Vagina (tissue), 2 donors: ENCODE measurements at regions not wholly inside any gene's neighbourhood (a gene's known extent, or its start where the extent isn't known, plus 50 kb on each side); places are given as distances from the start of the nearest gene placed in this dataset.

ENCODE experiments used
- DNase-seq, 2 donors: peaks; one replicate each; pipeline ENCODE4 v3.0.0-alpha.2; 2017; ENCODE audit errors: extremely low spot score in 2 of 2
- H3K27ac ChIP-seq: fragments of 200-600 bp; sonication (generic); one replicate; pipeline ENCODE4 v1.5.1; 2019
- H3K27me3 ChIP-seq: fragments of 200-600 bp; sonication (generic); one replicate; pipeline ENCODE4 v1.5.1; 2019
- H3K36me3 ChIP-seq, 2 donors: fragments of 200-600 bp; sonication (generic); one replicate each; pipeline ENCODE4 v1.5.1; 2017 to 2019
- H3K4me1 ChIP-seq: fragments of 200-600 bp; sonication (generic); one replicate; pipeline ENCODE4 v1.5.1; 2019
- H3K4me3 ChIP-seq, 2 donors: fragments of 200-600 bp; sonication (generic); 1 replicate in 1 of 2; 2 replicates in 1 of 2; pipeline ENCODE4 v1.5.1; 2016 to 2019
- H3K9me3 ChIP-seq: fragments of 200-600 bp; sonication (generic); one replicate; pipeline ENCODE4 v1.5.1; 2019
- POLR2A ChIP-seq, 2 donors: fragments of 450-650 bp; IDR thresholded peaks; one replicate each; pipeline ENCODE4 v1.6.1; 2017; ENCODE audit warnings: antibody characterized with exemption in 2 of 2, mild to moderate bottlenecking in 2 of 2, moderate library complexity in 2 of 2
- POLR2AphosphoS5 ChIP-seq, 2 donors: sonication (generic); formaldehyde crosslinking; IDR thresholded peaks; one replicate each; pipeline ENCODE4 v1.9.0; 2017; ENCODE audit warnings: antibody characterized with exemption in 2 of 2, mild to moderate bottlenecking in 2 of 2, low read depth in 1 of 2; ENCODE audit not compliant: insufficient read depth in 1 of 2
- intact Hi-C: fragments of 100-400 bp; cut with DNase I; formaldehyde crosslinking; loops from one replicate; pipeline ENCODE4 v1.15.1; 2023
- TF ChIP-seq, protein P1 (sequence below), 3 experiments: fragments of 450-650 bp in 2 of 3; fragments of 200-600 bp in 1 of 3; sonication (generic) in 1 of 3; IDR thresholded peaks; one replicate each; pipeline ENCODE4 v1.5.1; 2017 to 2019; ENCODE audit warnings: antibody characterized with exemption in 3 of 3, mild to moderate bottlenecking in 2 of 3, moderate library complexity in 2 of 3

DNA sequence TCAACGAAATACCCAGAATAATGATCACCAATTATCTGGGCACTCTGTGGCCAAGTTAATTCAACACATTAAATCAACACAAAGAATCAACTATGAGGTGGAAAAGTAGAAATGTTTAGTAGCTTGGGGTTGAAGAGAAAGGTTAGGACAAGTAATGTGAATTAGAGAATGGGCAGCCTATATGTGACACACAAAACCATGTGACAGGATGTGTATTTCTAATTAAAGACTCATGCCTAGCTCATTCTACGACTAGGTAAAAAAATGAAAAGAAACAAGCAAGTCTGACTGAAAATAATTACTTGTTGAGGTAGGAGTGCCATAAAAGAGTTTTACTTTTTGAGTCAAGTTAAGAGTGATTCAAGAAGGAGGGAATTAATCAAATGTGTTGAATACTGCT, 2646.0 kb upstream of the PCDH20 start:
- no peak for TF ChIP-seq POLR2A (IDR thresholded peaks at IDR 0.05)
- Histone ChIP-seq H3K4me1 (no peaks in the 10 kb centered on the region), H3K36me3 (no peaks in the 10 kb centered on the region), H3K4me3 (no peak overlapping the region), H3K27ac (no peak overlapping the region), H3K9me3 (no peaks in the 10 kb centered on the region), H3K27me3 (no peaks in the 10 kb centered on the region)
- DNase-seq: no peak
- intact Hi-C loops: no loop called here

DNA sequence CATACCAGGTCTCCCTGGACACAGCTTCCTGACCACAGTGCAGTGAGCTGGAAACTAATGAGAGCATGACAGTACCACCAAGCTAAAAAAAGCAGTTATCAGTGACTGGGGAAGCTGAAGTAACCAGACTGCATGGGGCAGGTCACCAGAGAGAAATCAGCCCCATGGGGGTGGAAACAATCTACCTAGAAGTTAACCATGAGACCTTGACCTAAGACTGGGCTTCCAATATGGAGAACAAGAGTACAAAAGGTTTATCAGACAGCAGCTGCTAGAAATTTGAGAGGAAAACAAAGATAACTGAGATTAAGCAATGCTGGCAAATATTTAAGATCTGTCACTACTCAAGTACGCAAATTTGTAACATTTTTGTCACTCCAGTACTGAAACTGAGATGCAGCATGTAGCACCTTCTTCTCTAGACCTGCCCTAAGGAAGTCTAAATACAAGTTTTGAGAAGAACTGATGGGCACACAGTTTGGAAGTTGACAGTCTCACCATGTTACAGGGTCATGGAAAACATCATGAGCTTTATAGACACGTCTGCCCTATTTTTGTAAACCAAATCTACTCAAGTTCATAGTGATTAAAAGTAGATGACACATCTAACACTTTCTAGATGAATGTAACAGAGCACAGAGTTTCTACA, 2641.8 kb upstream of the PCDH20 start:
- TF ChIP-seq POLR2A (IDR thresholded peaks at IDR 0.05) (no peak), POLR2AphosphoS5 (IDR thresholded peaks at IDR 0.05; ENCODE audit: insufficient read depth in 1 of 2, low read depth in 1 of 2) (no peak)
- TF ChIP-seq, protein P1, sequence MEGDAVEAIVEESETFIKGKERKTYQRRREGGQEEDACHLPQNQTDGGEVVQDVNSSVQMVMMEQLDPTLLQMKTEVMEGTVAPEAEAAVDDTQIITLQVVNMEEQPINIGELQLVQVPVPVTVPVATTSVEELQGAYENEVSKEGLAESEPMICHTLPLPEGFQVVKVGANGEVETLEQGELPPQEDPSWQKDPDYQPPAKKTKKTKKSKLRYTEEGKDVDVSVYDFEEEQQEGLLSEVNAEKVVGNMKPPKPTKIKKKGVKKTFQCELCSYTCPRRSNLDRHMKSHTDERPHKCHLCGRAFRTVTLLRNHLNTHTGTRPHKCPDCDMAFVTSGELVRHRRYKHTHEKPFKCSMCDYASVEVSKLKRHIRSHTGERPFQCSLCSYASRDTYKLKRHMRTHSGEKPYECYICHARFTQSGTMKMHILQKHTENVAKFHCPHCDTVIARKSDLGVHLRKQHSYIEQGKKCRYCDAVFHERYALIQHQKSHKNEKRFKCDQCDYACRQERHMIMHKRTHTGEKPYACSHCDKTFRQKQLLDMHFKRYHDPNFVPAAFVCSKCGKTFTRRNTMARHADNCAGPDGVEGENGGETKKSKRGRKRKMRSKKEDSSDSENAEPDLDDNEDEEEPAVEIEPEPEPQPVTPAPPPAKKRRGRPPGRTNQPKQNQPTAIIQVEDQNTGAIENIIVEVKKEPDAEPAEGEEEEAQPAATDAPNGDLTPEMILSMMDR (IDR thresholded peaks at IDR 0.05): no peak
- no peaks in the 10 kb centered on the region for H3K9me3 ChIP-seq
- no peak for DNase-seq
- no peaks in the 10 kb centered on the region for H3K4me1 ChIP-seq
- intact Hi-C loops: no loop called here
- no peaks in the 10 kb centered on the region for H3K36me3 ChIP-seq
- no peaks in the 10 kb centered on the region for H3K27me3 ChIP-seq
- H3K4me3 ChIP-seq: no peak overlapping the region
- no peak overlapping the region for H3K27ac ChIP-seq

DNA sequence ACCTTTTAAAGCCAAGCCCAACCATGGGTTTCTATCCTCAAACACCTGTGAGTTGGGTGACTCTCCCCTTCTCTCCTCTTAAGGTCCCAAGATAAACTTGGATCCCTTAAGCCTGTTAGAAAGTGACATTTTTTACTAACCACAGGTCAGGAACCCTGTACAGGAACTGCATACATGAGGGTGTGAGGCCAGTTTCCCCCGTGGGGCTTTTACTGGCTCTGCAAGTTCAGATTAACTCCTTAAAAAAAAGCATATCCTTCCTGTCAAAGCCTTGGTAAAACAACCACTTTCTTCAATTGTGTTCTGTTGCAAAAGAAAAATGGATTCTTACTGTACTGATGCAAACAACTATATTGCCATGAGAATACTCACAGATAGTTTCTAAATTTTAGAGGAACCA, 2638.7 kb upstream of the PCDH20 start:
- H3K4me3 ChIP-seq: no peak overlapping the region
- no peaks in the 10 kb centered on the region for H3K36me3 ChIP-seq
- no peak for DNase-seq
- no peaks in the 10 kb centered on the region for H3K4me1 ChIP-seq
- no peak for TF ChIP-seq POLR2A (IDR thresholded peaks at IDR 0.05)
- TF ChIP-seq, protein P1 (IDR thresholded peaks at IDR 0.05): no peak
- TF ChIP-seq POLR2AphosphoS5 (IDR thresholded peaks at IDR 0.05; ENCODE audit: insufficient read depth in 1 of 2, low read depth in 1 of 2): no peak
- H3K9me3 ChIP-seq: no peaks in the 10 kb centered on the region
- H3K27me3 ChIP-seq: no peaks in the 10 kb centered on the region
- no peak overlapping the region for H3K27ac ChIP-seq
- intact Hi-C loops: no loop called here

DNA sequence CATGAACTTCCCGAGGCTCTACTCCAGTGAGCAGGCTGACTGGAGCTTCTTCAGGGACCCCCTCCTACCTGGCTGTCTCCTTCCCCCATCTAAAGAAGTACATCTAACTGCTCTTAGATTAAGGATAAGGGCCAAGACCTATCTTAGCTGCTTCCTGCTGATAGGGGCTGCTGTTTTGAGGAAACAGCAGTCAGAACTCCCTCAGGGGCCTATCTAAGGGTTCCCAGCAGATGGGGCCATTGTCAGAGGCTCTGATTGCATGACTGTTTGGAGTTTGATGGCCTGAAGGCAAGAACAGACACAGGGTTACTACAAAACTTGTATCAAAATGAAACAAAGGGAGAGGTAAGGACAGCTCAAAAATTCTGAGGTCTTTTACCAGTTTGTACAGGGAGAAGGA, 2636.9 kb upstream of the PCDH20 start:
- H3K27ac ChIP-seq: no peak overlapping the region
- H3K36me3 ChIP-seq: no peaks in the 10 kb centered on the region
- intact Hi-C loops: no loop called here
- no peaks in the 10 kb centered on the region for H3K4me1 ChIP-seq
- H3K9me3 ChIP-seq: no peaks in the 10 kb centered on the region
- no peaks in the 10 kb centered on the region for H3K27me3 ChIP-seq
- H3K4me3 ChIP-seq: no peak overlapping the region
- no peak for DNase-seq
- TF ChIP-seq, protein P1 (IDR thresholded peaks at IDR 0.05): no peak
- no peak for TF ChIP-seq POLR2A (IDR thresholded peaks at IDR 0.05)
- TF ChIP-seq POLR2AphosphoS5 (IDR thresholded peaks at IDR 0.05; ENCODE audit: insufficient read depth in 1 of 2, low read depth in 1 of 2): no peak

DNA sequence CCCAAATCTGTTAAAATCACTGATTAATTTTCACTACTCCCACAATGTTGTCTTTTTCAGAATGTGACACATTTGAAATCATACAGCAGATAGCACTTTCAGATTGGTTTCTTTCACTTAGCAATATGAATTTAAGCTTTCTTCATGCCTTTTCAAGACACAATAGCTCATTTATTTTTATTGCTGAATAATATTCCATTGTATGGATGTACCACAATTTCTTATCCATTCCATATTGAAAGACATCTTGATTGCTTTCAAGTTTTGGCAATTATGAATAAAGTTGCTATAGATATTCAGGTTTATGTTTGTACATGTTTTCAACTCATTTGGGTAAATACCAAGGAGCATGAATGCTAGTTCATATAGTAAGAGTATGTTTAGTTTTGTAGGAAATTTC, 2635.6 kb upstream of the PCDH20 start:
- Histone ChIP-seq H3K27me3 (no peaks in the 10 kb centered on the region), H3K4me3 (no peak overlapping the region), H3K36me3 (no peaks in the 10 kb centered on the region), H3K4me1 (no peaks in the 10 kb centered on the region), H3K27ac (no peak overlapping the region), H3K9me3 (no peaks in the 10 kb centered on the region)
- no peak for DNase-seq
- TF ChIP-seq, protein P1 (IDR thresholded peaks at IDR 0.05): no peak
- TF ChIP-seq POLR2AphosphoS5 (IDR thresholded peaks at IDR 0.05; ENCODE audit: insufficient read depth in 1 of 2, low read depth in 1 of 2): no peak
- no peak for TF ChIP-seq POLR2A (IDR thresholded peaks at IDR 0.05)
- intact Hi-C loops: no loop called here
